SK-N-SH treated with all-trans-retinoic acid at 6 μM for 48 hours (cell line): ENCODE measurements at regions not wholly inside any gene's neighbourhood (a gene's known extent, or its start where the extent isn't known, plus 50 kb on each side); places are given as distances from the start of the nearest gene placed in this dataset.

Experiments used
- ATAC-seq: fragments of 200-7000 bp; cut with Tn5 transposase; 3 replicates; pipeline ENCODE4 v1.9.1; 2020; ENCODE audit warnings: mild to moderate bottlenecking, moderate library complexity
- BACH2 ChIP-seq: fragments of 250-450 bp; sonication (Bioruptor Pico); IDR thresholded peaks from 2 replicates; pipeline ENCODE4 v1.9.0; 2021; ENCODE audit warnings: mild to moderate bottlenecking, borderline replicate concordance
- CREB5 ChIP-seq: fragments of 250-450 bp; sonication (Bioruptor Pico); IDR thresholded peaks from 2 replicates; pipeline ENCODE4 v1.5.1; 2020; ENCODE audit warnings: low read depth, mild to moderate bottlenecking, moderate library complexity
- CSDC2 ChIP-seq: fragments of 250-450 bp; sonication (Bioruptor Pico); IDR thresholded peaks from 2 replicates; pipeline ENCODE4 v1.5.0; 2020; ENCODE audit warnings: mild to moderate bottlenecking, moderate library complexity
- CSRNP3 ChIP-seq: fragments of 250-450 bp; sonication (Bioruptor Pico); IDR thresholded peaks from 2 replicates; pipeline ENCODE4 v1.5.1; 2021; ENCODE audit warnings: mild to moderate bottlenecking, moderate library complexity
- GLIS3 ChIP-seq: fragments of 250-450 bp; sonication (Bioruptor Pico); IDR thresholded peaks from 2 replicates; pipeline ENCODE4 v1.5.0; 2020; ENCODE audit warnings: mild to moderate bottlenecking, moderate library complexity
- ISL1 ChIP-seq: fragments of 250-450 bp; sonication (Bioruptor Pico); IDR thresholded peaks from 2 replicates; pipeline ENCODE4 v2.1.2; 2022; ENCODE audit warnings: mild to moderate bottlenecking, moderate library complexity
- OSR1 ChIP-seq: fragments of 250-450 bp; sonication (Bioruptor Pico); IDR thresholded peaks from 2 replicates; pipeline ENCODE4 v1.8.0; 2022; ENCODE audit warnings: moderate library complexity, mild to moderate bottlenecking, inconsistent platforms
- PPARA ChIP-seq: fragments of 250-450 bp; sonication (Bioruptor Pico); IDR thresholded peaks from 2 replicates; pipeline ENCODE4 v1.5.0; 2020; ENCODE audit warnings: mild to moderate bottlenecking, borderline replicate concordance
- SNAI2 ChIP-seq: fragments of 250-450 bp; sonication (Bioruptor Pico); IDR thresholded peaks from 2 replicates; pipeline ENCODE4 v1.5.0; 2020; ENCODE audit warnings: mild to moderate bottlenecking, moderate library complexity
- TCF4 ChIP-seq: fragments of 250-450 bp; sonication (Bioruptor Pico); IDR thresholded peaks from 2 replicates; pipeline ENCODE4 v1.8.0; 2021; ENCODE audit warnings: mild to moderate bottlenecking, moderate library complexity, borderline replicate concordance
- TOX ChIP-seq: fragments of 250-450 bp; sonication (Bioruptor Pico); IDR thresholded peaks from 2 replicates; pipeline ENCODE4 v1.8.0; 2021; ENCODE audit warnings: mild to moderate bottlenecking, moderate library complexity, borderline replicate concordance
- ZC3H10 ChIP-seq: fragments of 250-450 bp; sonication (Bioruptor Pico); IDR thresholded peaks from 2 replicates; pipeline ENCODE4 v1.5.1; 2021; ENCODE audit warnings: mild to moderate bottlenecking, moderate library complexity
- ZFP3 ChIP-seq: fragments of 250-450 bp; sonication (Bioruptor Pico); IDR thresholded peaks from 2 replicates; pipeline ENCODE4 v1.5.0; 2020; ENCODE audit warnings: mild to moderate bottlenecking, moderate library complexity
- ZFP30 ChIP-seq: fragments of 450-650 bp; formaldehyde crosslinking; IDR thresholded peaks from 2 replicates; pipeline ENCODE4 v1.5.0; 2022; ENCODE audit warnings: mild to moderate bottlenecking, moderate library complexity
- ZNF565 ChIP-seq: fragments of 450-650 bp; formaldehyde crosslinking; conservative IDR thresholded peaks from 2 replicates; pipeline ENCODE4 v1.5.0; 2020; ENCODE audit warnings: low read depth, mild to moderate bottlenecking, moderate library complexity
- ZNF70 ChIP-seq: fragments of 450-650 bp; formaldehyde crosslinking; IDR thresholded peaks from 2 replicates; pipeline ENCODE4 v1.5.0; 2020; ENCODE audit warnings: mild to moderate bottlenecking, moderate library complexity
- ZNF8 ChIP-seq: fragments of 450-650 bp; formaldehyde crosslinking; IDR thresholded peaks from 2 replicates; pipeline ENCODE4 v1.5.0; 2020; ENCODE audit warnings: mild to moderate bottlenecking, moderate library complexity
- TF ChIP-seq, protein P1 (sequence below): fragments of 250-450 bp; sonication (Bioruptor Pico); IDR thresholded peaks from 2 replicates; pipeline ENCODE4 v1.5.0; 2020; ENCODE audit warnings: mild to moderate bottlenecking, moderate library complexity
- TF ChIP-seq, protein P2 (sequence below): fragments of 250-450 bp; sonication (Bioruptor Pico); IDR thresholded peaks from 2 replicates; pipeline ENCODE4 v1.8.0; 2021; ENCODE audit warnings: low read depth, mild to moderate bottlenecking, moderate library complexity, borderline replicate concordance
- TF ChIP-seq, protein P3 (sequence below): fragments of 250-450 bp; sonication (Bioruptor Pico); IDR thresholded peaks from 2 replicates; pipeline ENCODE4 v1.8.0; 2020; ENCODE audit warnings: mild to moderate bottlenecking, moderate library complexity, borderline replicate concordance

GRCh38 chr2:235383272-235383843 is 110.5 kb upstream of the AGAP1 start:
- no peak for ATAC-seq
- TF ChIP-seq BACH2 (CRISPR knock-in tag) (no peak), SNAI2 (no peak), ZNF70 (CRISPR knock-in tag) (no peak), CREB5 (no peak), TCF4 (CRISPR knock-in tag) (no peak), PPARA (CRISPR knock-in tag) (no peak), ISL1 (CRISPR knock-in tag) (no peak), OSR1 (CRISPR knock-in tag) (no peak), ZC3H10 (no peak), ZNF565 (CRISPR knock-in tag) (no peak), GLIS3 (CRISPR knock-in tag) (no peak)
- TF ChIP-seq, protein P1, sequence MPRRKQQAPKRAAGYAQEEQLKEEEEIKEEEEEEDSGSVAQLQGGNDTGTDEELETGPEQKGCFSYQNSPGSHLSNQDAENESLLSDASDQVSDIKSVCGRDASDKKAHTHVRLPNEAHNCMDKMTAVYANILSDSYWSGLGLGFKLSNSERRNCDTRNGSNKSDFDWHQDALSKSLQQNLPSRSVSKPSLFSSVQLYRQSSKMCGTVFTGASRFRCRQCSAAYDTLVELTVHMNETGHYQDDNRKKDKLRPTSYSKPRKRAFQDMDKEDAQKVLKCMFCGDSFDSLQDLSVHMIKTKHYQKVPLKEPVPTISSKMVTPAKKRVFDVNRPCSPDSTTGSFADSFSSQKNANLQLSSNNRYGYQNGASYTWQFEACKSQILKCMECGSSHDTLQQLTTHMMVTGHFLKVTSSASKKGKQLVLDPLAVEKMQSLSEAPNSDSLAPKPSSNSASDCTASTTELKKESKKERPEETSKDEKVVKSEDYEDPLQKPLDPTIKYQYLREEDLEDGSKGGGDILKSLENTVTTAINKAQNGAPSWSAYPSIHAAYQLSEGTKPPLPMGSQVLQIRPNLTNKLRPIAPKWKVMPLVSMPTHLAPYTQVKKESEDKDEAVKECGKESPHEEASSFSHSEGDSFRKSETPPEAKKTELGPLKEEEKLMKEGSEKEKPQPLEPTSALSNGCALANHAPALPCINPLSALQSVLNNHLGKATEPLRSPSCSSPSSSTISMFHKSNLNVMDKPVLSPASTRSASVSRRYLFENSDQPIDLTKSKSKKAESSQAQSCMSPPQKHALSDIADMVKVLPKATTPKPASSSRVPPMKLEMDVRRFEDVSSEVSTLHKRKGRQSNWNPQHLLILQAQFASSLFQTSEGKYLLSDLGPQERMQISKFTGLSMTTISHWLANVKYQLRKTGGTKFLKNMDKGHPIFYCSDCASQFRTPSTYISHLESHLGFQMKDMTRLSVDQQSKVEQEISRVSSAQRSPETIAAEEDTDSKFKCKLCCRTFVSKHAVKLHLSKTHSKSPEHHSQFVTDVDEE = no peak
- TF ChIP-seq, protein P2, sequence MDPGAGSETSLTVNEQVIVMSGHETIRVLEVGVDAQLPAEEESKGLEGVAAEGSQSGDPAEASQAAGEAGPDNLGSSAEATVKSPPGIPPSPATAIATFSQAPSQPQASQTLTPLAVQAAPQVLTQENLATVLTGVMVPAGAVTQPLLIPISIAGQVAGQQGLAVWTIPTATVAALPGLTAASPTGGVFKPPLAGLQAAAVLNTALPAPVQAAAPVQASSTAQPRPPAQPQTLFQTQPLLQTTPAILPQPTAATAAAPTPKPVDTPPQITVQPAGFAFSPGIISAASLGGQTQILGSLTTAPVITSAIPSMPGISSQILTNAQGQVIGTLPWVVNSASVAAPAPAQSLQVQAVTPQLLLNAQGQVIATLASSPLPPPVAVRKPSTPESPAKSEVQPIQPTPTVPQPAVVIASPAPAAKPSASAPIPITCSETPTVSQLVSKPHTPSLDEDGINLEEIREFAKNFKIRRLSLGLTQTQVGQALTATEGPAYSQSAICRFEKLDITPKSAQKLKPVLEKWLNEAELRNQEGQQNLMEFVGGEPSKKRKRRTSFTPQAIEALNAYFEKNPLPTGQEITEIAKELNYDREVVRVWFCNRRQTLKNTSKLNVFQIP = no peak
- TF ChIP-seq, protein P3, sequence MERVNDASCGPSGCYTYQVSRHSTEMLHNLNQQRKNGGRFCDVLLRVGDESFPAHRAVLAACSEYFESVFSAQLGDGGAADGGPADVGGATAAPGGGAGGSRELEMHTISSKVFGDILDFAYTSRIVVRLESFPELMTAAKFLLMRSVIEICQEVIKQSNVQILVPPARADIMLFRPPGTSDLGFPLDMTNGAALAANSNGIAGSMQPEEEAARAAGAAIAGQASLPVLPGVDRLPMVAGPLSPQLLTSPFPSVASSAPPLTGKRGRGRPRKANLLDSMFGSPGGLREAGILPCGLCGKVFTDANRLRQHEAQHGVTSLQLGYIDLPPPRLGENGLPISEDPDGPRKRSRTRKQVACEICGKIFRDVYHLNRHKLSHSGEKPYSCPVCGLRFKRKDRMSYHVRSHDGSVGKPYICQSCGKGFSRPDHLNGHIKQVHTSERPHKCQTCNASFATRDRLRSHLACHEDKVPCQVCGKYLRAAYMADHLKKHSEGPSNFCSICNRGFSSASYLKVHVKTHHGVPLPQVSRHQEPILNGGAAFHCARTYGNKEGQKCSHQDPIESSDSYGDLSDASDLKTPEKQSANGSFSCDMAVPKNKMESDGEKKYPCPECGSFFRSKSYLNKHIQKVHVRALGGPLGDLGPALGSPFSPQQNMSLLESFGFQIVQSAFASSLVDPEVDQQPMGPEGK (CRISPR knock-in tag) = no peak
- TF ChIP-seq, all 23 proteins: peak for 0

- ATAC-seq = no peak
- TF ChIP-seq TCF4 (CRISPR knock-in tag) (no peak), ZNF565 (CRISPR knock-in tag) (no peak), CSDC2 (CRISPR knock-in tag) (no peak), CSRNP3 (CRISPR knock-in tag) (no peak), ZNF8 (CRISPR knock-in tag) (no peak), PPARA (CRISPR knock-in tag) (no peak), ZNF70 (CRISPR knock-in tag) (no peak), OSR1 (CRISPR knock-in tag) (no peak), ZC3H10 (no peak), ZFP30 (no peak), BACH2 (CRISPR knock-in tag) (no peak), GLIS3 (CRISPR knock-in tag) (no peak), ZFP3 (no peak), TOX (CRISPR knock-in tag) (no peak), SNAI2 (no peak)
- TF ChIP-seq, protein P1 = no peak
- TF ChIP-seq, protein P2 = no peak
- TF ChIP-seq, protein P3 (CRISPR knock-in tag) = no peak
These were observed 109.2 kb upstream of the AGAP1 start for GRCh38 chr2:235384624-235385023.
